ENCODE measurements at regions not wholly inside any gene's neighbourhood (a gene's known extent, or its start where the extent isn't known, plus 50 kb on each side); places are given as distances from the start of the nearest gene placed in this dataset.

DNA sequence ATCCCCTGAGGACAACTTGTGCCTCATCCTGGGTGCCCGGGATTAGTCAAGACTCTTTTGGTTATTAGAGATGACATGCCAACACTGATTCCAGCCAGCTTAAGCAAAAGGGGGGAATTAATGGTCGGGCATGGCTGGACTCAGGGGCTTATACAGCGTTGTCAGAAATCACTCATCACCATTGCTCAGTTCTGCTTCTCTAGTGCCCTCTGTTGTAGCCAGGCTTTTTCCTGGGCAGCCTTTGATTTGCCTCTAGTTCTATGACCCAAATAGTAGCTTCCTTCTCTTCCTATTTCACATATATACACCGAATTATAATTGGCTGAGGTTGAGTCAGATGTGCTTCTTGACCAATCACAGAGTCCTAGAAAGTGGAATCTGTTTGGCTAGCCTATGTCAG is 192.0 kb upstream of the HABP2 start (continued):
- no peak for TF ChIP-seq GABPB1 (CRISPR knock-in tag; IDR thresholded peaks at IDR 0.05)
- no peak for TF ChIP-seq EZH2 (IDR thresholded peaks at IDR 0.05; ENCODE audit: borderline replicate concordance, low read depth, low read length)
- TF ChIP-seq, protein P1, sequence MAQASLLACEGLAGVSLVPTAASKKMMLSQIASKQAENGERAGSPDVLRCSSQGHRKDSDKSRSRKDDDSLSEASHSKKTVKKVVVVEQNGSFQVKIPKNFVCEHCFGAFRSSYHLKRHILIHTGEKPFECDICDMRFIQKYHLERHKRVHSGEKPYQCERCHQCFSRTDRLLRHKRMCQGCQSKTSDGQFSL (CRISPR knock-in tag; IDR thresholded peaks at IDR 0.05) = no peak
- TF ChIP-seq, protein P1 (tag; IDR thresholded peaks at IDR 0.05) = no peak
- no peak for TF ChIP-seq ETV6 (IDR thresholded peaks at IDR 0.05; ENCODE audit: borderline replicate concordance in 1 of 2, low read depth in 2 of 2, low read length in 1 of 2)
- TF ChIP-seq ETV6 (CRISPR knock-in tag; IDR thresholded peaks at IDR 0.05; ENCODE audit: borderline replicate concordance) = no peak
- TF ChIP-seq ZEB2 (IDR thresholded peaks at IDR 0.05) = no peak
- TF ChIP-seq, protein P2, sequence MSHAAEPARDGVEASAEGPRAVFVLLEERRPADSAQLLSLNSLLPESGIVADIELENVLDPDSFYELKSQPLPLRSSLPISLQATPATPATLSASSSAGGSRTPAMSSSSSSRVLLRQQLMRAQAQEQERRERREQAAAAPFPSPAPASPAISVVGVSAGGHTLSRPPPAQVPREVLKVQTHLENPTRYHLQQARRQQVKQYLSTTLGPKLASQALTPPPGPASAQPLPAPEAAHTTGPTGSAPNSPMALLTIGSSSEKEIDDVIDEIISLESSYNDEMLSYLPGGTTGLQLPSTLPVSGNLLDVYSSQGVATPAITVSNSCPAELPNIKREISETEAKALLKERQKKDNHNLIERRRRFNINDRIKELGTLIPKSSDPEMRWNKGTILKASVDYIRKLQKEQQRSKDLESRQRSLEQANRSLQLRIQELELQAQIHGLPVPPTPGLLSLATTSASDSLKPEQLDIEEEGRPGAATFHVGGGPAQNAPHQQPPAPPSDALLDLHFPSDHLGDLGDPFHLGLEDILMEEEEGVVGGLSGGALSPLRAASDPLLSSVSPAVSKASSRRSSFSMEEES (CRISPR knock-in tag; IDR thresholded peaks at IDR 0.05) = no peak
- no peak for TF ChIP-seq HNRNPUL1 (IDR thresholded peaks at IDR 0.05; ENCODE audit: low read length)
- no peak for TF ChIP-seq JUNB (CRISPR knock-in tag; conservative IDR thresholded peaks at IDR 0.05)
- TF ChIP-seq PRMT5 (CRISPR knock-in tag; IDR thresholded peaks at IDR 0.05) = no peak
- no peak for TF ChIP-seq KDM2B (CRISPR knock-in tag; IDR thresholded peaks at IDR 0.05)
- no peak for TF ChIP-seq ZNF184 (CRISPR knock-in tag; IDR thresholded peaks at IDR 0.05)
- TF ChIP-seq DACH1 (IDR thresholded peaks at IDR 0.05; ENCODE audit: partially characterized antibody) = no peak
- TF ChIP-seq ESRRA (IDR thresholded peaks at IDR 0.05; ENCODE audit: borderline replicate concordance, low read depth) = no peak
- TF ChIP-seq SAP30 (IDR thresholded peaks at IDR 0.05; ENCODE audit: borderline replicate concordance, insufficient read depth, low read depth, low read length, poor library complexity, severe bottlenecking) = no peak
- TF ChIP-seq SREBF1 (IDR thresholded peaks at IDR 0.05; ENCODE audit: borderline replicate concordance, low read depth, low read length) = no peak

Data from K562 (cell line).